Midbrain (tissue), 1 donor: ENCODE measurements at regions not wholly inside any gene's neighbourhood (a gene's known extent, or its start where the extent isn't known, plus 50 kb on each side); places are given as distances from the start of the nearest gene placed in this dataset.

Source experiments
- DNase-seq: peaks from one replicate; lab custom pipeline; 2025; lab: John Stamatoyannopoulos, UW

DNA sequence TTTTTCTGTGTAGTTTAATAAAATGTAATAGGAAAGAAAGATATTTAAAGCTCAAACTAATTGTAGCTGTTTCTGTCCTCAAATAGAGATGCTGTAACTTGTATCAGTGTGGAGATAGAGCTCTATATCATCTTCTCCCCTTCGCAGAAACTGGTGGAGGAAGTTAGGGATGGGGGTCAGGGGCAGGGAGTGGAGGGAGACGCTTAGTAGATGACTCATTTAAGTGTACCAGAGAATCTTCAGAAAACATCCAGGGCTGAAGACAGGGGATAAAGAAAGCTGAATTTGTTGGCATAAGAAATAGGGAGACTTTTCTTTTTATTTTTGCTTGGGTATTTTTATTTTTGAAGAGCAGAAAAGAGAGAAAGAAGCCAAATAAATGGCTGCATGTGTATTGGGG is 282.6 kb upstream of the DPYD start:
- DNase-seq, result no peak

- no peak for DNase-seq
These were observed 280.8 kb upstream of the DPYD start for GRCh38 chr1:98201666-98202081.

DNA sequence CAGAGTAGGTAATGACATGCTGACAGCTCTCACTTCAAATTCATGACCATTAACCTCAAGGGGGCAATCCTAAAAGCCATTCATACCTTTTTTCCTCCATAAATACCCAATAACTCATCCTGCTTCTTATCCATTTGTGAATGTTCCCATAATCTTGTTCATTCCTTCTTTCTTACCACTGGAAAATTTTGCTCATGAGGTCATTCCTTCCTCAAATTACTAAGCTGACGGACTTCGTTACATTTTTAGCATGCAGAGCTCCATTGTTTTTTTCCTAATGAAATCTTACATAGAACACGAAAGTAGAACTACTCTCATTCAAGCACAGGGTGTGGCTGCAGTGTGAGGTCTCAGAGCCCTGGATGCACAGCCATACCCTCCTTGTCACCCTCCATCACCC is 276.5 kb upstream of the DPYD start:
- no peak for DNase-seq

DNA sequence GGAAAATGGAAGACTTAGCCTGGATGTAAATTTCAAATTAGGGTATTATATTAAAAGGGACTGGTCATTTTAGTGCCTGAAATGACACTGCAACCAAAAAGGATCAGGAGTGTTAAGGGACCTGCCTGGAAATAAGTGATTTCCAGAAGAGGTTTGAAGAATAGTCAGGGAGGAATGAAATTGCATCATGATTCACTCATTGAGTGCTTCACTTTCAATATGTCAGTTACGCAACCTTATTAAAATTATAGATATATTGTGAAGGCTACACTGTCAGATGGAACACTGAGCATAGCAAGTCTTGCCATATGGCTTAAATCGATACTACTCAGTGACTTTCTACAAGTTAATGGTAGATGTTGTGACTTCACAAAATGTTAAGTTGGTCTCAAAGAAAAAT is 275.2 kb upstream of the DPYD start:
- no peak for DNase-seq

DNA sequence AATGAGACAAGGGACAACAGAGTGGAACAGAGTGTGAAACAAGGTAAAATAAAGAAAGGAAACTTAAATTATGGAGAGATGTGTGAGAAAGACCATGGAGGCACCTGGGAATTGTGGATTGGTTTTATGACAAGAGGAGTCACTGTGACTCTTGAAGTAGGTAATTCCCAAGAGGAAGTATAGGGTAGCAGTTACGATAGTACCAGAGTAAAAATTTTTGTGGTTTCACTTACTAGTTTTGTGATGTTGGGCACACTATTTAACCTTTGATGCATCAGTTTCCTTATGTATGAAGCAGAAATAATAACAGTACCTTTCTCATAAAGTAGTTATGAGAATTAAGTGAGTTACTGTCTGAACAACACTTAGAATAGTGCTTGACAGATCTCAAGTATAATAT is 267.9 kb upstream of the DPYD start:
- DNase-seq, result no peak

DNA sequence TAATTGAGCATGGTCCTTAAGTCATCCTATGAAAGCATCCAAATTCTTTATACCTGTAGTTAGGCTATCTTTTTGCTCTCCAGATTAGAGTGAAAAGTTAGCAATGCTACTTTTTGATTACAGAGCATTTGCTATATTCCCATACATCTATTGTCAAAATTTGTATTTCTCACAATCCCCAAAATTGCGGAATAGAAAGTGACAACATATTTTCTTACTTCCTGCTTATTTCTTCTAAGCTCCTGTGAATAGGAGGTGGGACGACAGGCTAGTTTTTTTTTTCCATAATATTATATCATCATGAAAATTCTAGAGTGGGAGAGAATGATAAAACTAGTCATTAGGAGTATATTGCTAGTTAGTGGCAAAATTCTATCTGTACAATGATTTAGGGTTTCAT is 264.0 kb upstream of the DPYD start:
- no peak for DNase-seq

DNA sequence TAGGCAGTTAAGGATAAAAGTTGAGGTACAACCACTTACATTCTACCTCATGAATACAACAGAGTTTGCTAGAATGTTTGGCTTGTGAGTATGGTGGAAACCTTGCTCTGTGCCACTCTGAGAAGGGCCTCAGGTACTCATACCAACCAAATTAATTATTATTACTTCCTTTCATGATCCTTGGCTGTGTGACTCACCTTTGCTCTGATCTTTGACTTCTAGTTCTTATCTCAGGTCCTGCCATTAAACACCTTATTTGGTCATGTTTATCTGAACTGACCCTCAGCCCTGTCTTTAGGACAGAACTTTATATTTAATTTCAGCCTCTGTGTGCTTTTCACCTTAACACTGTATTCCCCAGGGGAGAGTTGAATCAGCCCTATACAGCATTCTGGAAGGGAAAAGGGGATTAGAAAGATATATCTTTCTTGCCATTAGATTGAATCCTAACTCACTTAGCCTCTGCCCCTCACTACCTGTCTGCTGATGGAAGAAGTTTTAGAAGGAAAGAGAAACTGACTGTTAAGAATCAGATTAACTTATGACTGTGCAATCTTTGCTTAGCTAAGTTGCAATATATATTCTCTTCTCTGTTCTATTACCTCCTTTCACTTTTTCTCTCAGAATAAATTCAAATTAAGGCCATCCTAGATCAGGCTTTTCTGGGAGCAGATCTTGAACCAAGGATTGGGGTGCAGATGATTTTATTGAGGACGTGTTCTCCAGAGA is 260.4 kb upstream of the DPYD start:
- no peak for DNase-seq

- no peak for DNase-seq
These were observed 258.4 kb upstream of the DPYD start for GRCh38 chr1:98179151-98179773.

- no peak for DNase-seq
These were observed 256.9 kb upstream of the DPYD start for GRCh38 chr1:98177751-98178150.

DNA sequence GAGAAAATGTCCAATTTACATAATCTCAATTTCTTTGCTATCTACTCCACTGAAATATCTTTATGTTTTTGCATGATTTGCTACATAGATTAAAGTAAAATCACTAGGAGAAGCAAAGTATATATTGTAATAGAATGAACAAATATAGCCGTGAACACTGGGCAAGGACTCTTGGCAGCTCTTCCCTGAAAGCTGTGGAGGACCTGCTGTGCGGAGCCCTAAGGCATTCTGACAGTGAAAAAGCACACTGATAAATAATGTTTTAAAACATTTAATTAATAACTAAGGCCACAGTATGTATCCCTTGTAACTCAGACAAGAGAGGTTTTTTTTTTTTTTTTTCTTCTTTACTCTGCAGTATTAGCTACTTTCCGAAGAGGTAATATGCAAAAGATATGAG is 256.1 kb upstream of the DPYD start:
- DNase-seq, result no peak

- DNase-seq, result no peak
These were observed 255.6 kb upstream of the DPYD start for GRCh38 chr1:98176414-98176813.

GRCh38 chr1:98172578-98172977 is 251.7 kb upstream of the DPYD start:
- DNase-seq, result no peak

GRCh38 chr1:98172022-98172421 is 251.2 kb upstream of the DPYD start:
- no peak for DNase-seq

DNA sequence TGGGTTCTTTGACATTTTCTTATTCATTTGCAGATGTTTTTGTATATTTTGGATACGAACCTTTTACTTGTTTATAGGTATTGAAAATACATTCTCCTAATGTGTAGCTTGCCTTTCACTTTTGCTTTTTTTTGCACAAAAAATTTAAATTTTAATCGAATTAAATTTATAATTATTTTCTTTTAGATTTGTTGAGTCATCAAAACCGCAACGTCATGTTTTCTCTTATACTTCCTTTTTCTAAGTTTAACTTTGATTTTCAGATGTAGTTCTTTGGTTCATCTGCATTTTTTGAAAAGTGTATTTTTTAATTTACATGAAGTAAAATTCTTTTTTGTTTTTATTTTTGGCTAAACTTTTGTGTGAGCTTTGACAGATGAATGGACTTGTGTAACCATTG is 243.7 kb upstream of the DPYD start:
- DNase-seq, result no peak

DNA sequence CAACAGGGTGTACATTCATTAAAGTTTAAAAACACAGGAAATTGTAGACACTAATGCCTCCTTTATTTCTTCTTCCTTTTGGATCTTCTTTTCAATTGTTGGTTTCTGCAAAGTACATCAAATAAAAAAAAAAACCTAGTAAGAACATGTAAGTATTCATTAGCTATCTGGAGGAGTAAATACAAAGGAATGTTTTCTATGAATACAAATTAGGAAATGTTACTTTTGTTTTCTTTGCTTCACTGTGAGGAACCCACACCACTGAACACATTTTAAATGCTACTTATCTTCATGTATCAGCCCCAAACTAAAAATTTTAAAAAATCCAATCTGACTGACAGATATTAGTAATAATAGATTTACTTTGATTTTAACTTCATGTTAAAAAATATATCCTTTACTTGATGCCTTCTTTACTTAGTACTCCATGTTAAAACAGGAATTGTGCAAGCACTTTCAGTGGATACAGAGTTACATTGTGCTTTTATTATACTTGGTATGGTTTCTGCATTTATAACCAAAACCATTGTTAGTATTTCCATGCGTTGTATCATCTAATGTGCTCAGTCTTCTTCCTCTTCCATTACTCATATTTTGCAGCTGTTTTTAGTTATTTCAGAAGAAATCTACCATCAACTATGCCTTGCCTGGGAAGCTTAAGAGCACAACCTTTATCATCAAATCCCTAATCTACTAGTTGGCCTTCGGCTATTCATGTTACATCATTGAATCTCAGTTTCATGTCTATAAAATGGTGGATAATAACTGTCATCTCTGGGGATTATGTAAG is 236.9 kb upstream of the DPYD start:
- DNase-seq, result no peak

- DNase-seq, result no peak
These were observed 226.4 kb upstream of the DPYD start for GRCh38 chr1:98147280-98147679.

- no peak for DNase-seq
These were observed 224.8 kb upstream of the DPYD start for GRCh38 chr1:98145655-98146054.

GRCh38 chr1:98143403-98143802 is 222.6 kb upstream of the DPYD start:
- DNase-seq, result no peak

GRCh38 chr1:98133131-98133530 is 212.3 kb upstream of the DPYD start:
- DNase-seq, result no peak

- DNase-seq, result no peak
These were observed 209.6 kb upstream of the DPYD start for GRCh38 chr1:98130408-98130807.

GRCh38 chr1:98129491-98129890 is 208.7 kb upstream of the DPYD start:
- DNase-seq, result no peak

DNA sequence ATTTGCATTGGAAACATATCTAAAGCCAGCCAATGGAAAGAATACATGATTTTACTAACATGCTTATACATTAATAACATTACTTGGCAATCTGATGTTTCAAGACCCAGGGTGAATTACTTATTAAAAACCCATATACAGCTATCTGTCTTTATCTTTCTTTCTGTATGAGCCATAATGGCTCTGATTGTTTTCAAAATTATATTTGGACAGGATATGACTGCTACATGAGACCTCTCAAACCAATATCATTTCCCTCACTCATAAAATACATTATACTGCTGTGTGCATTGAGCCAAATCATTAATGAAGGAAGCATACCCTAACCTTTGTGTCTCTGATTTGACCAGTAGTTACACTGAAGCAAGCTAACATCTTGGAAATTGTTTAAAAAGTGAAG is 205.9 kb upstream of the DPYD start:
- no peak for DNase-seq

- no peak for DNase-seq
These were observed 200.8 kb upstream of the DPYD start for GRCh38 chr1:98121646-98122045.
